DOHH2 (cell line): ENCODE measurements at regions not wholly inside any gene's neighbourhood (a gene's known extent, or its start where the extent isn't known, plus 50 kb on each side); places are given as distances from the start of the nearest gene placed in this dataset.

Source experiments
- H3F3A ChIP-seq: fragments of 200-600 bp; sonication (generic), shearing (Covaris generic); 2 replicates; pipeline ENCODE4 v1.6.0; 2016; ENCODE audit warnings: antibody characterized with exemption, mild to moderate bottlenecking; ENCODE audit not compliant: control insufficient read depth, insufficient read depth
- H3K27ac ChIP-seq: fragments of 200-600 bp; sonication (generic); 2 replicates; pipeline ENCODE4 v1.5.1; 2014; ENCODE audit warnings: low read depth, mild to moderate bottlenecking, low read length, moderate library complexity
- H3K27me3 ChIP-seq: fragments of 200-600 bp; sonication (generic); 2 replicates; pipeline ENCODE4 v1.6.1; 2014; ENCODE audit warnings: mild to moderate bottlenecking, low read length, mixed read lengths; ENCODE audit not compliant: control insufficient read depth
- H3K36me3 ChIP-seq: fragments of 200-600 bp; sonication (generic); 2 replicates; pipeline ENCODE4 v1.6.1; 2014; ENCODE audit warnings: mild to moderate bottlenecking, low read length, moderate library complexity, mixed read lengths; ENCODE audit not compliant: control insufficient read depth
- H3K4me1 ChIP-seq: fragments of 200-600 bp; sonication (generic); 2 replicates; pipeline ENCODE4 v1.6.1; 2014; ENCODE audit warnings: mild to moderate bottlenecking, low read length, mixed read lengths; ENCODE audit not compliant: control insufficient read depth
- H3K4me2 ChIP-seq: fragments of 200-600 bp; sonication (generic); 2 replicates; pipeline ENCODE4 v1.6.0; 2014; ENCODE audit warnings: mild to moderate bottlenecking, low read length, moderate library complexity
- H3K4me3 ChIP-seq: fragments of 200-600 bp; sonication (generic); 2 replicates; pipeline ENCODE4 v1.5.1; 2014; ENCODE audit warnings: mild to moderate bottlenecking, low read length, mixed read lengths
- H3K79me2 ChIP-seq: fragments of 200-600 bp; sonication (generic); 2 replicates; pipeline ENCODE4 v1.6.1; 2014; ENCODE audit warnings: mild to moderate bottlenecking, low read length, mixed read lengths; ENCODE audit not compliant: control insufficient read depth
- H3K9me2 ChIP-seq: fragments of 200-600 bp; sonication (generic); replicated peaks from 2 replicates; pipeline ENCODE4 v1.6.1; 2014; ENCODE audit warnings: mild to moderate bottlenecking, low read length, mixed read lengths; ENCODE audit not compliant: control insufficient read depth
- H3K9me3 ChIP-seq: fragments of 200-600 bp; sonication (generic); 2 replicates; pipeline ENCODE4 v1.6.1; 2014; ENCODE audit warnings: antibody characterized with exemption, low read length, mixed read lengths; ENCODE audit not compliant: control insufficient read depth, insufficient read depth
- H4K20me1 ChIP-seq: fragments of 200-600 bp; sonication (generic); 2 replicates; pipeline ENCODE4 v1.6.0; 2014; ENCODE audit warnings: low read depth, mild to moderate bottlenecking, antibody characterized with exemption, low read length, moderate library complexity; ENCODE audit not compliant: control insufficient read depth, insufficient read depth
- EZH2phosphoT487 ChIP-seq: fragments of 200-600 bp; sonication (generic); IDR thresholded peaks from 2 replicates; pipeline ENCODE4 v1.6.1; 2017; ENCODE audit warnings: borderline replicate concordance, mild to moderate bottlenecking, antibody characterized with exemption, low read length, moderate library complexity, mixed read lengths
- TF ChIP-seq, protein P1 (sequence below): fragments of 200-600 bp; sonication (generic); IDR thresholded peaks from one replicate; pipeline ENCODE4 v1.5.1; 2014; ENCODE audit warnings: antibody characterized with exemption, mild to moderate bottlenecking, low read depth, low read length; ENCODE audit not compliant: poor library complexity, severe bottlenecking

- Histone ChIP-seq H3K27me3 (no peaks in the 10 kb centered on the region), H3K4me1 (no peaks in the 10 kb centered on the region), H3K79me2 (no peaks in the 10 kb centered on the region), H3K9me2 (no peaks in the 10 kb centered on the region), H3K36me3 (no peaks in the 10 kb centered on the region), H3F3A (no peaks in the 10 kb centered on the region), H3K9me3 (no peaks in the 10 kb centered on the region), H3K27ac (no peak overlapping the region), H3K4me3 (no peak overlapping the region), H3K4me2 (no peak overlapping the region), H4K20me1 (no peaks in the 10 kb centered on the region)
- TF ChIP-seq EZH2phosphoT487, result no peak
- TF ChIP-seq, protein P1, sequence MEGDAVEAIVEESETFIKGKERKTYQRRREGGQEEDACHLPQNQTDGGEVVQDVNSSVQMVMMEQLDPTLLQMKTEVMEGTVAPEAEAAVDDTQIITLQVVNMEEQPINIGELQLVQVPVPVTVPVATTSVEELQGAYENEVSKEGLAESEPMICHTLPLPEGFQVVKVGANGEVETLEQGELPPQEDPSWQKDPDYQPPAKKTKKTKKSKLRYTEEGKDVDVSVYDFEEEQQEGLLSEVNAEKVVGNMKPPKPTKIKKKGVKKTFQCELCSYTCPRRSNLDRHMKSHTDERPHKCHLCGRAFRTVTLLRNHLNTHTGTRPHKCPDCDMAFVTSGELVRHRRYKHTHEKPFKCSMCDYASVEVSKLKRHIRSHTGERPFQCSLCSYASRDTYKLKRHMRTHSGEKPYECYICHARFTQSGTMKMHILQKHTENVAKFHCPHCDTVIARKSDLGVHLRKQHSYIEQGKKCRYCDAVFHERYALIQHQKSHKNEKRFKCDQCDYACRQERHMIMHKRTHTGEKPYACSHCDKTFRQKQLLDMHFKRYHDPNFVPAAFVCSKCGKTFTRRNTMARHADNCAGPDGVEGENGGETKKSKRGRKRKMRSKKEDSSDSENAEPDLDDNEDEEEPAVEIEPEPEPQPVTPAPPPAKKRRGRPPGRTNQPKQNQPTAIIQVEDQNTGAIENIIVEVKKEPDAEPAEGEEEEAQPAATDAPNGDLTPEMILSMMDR, result no peak
These were observed 65.9 kb upstream of the ANO1 start for GRCh38 chr11:70012134-70012733.

DNA sequence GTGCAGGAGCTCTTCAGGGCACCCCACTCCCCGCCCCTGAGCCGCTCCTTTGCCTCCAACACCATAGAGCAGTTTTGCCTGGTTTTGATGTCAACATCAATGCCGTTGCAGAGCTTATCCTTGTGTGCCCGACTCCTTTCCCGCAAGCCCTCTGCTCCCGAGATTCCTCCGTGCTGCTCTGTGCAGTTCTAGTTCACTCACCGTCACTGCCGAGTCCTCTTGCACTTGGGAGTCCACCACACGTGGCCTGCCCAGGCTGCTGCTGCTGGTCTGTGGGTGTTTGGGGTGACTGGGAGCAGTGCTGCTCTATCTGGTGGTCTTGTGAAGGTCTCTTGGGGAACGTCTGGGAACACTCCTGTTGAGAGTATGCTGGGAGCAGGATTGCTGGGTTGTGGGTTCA is 63.8 kb upstream of the ANO1 start:
- TF ChIP-seq EZH2phosphoT487, result no peak
- TF ChIP-seq, protein P1, result no peak
- Histone ChIP-seq H3K9me2 (no peaks in the 10 kb centered on the region), H4K20me1 (no peaks in the 10 kb centered on the region), H3K27ac (no peak overlapping the region), H3K4me3 (no peak overlapping the region), H3F3A (no peaks in the 10 kb centered on the region), H3K79me2 (no peaks in the 10 kb centered on the region), H3K36me3 (no peaks in the 10 kb centered on the region), H3K9me3 (no peaks in the 10 kb centered on the region), H3K4me2 (no peak overlapping the region), H3K4me1 (no peaks in the 10 kb centered on the region), H3K27me3 (no peaks in the 10 kb centered on the region)

DNA sequence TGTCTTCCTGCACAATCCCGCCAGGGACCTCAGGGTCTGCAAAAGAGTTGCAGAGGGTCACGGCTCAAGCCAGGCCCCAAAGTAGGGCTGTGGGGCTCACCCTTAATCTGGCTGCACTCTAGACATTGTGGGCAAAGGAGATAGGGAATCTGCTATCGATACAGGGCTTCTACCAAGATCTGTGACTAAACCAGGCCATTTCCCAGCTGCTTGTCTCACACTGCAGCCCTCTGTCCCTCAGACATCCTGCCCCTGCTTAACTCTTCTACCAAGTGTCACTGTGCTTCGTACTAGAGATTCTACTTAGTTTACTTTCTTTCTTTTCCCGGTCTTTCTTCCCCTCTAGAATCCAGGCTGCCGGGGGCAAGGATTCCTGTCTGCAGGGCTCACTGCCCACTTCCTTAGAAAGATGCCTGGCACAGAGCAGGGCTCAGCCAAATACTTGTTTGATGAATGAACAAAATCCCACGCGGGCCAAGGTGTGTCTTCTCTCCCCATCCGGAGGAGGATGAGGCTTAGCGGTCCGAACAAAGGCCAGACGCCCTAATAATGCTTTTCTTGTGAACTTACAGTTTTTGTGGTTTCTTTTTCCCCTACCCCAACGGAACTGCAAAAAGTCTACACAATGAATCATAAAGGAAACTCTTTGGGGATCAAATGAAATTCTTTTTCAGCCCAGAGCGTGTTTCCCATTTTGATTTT is 61.3 kb upstream of the ANO1 start:
- H3K4me2 ChIP-seq, result no peak overlapping the region
- no peaks in the 10 kb centered on the region for H3K79me2 ChIP-seq
- H3F3A ChIP-seq, result no peaks in the 10 kb centered on the region
- H3K27ac ChIP-seq, result no peak overlapping the region
- no peak for TF ChIP-seq EZH2phosphoT487
- TF ChIP-seq, protein P1, result no peak
- no peaks in the 10 kb centered on the region for H3K36me3 ChIP-seq
- no peak overlapping the region for H3K4me3 ChIP-seq
- H4K20me1 ChIP-seq, result no peaks in the 10 kb centered on the region
- H3K9me2 ChIP-seq, result no peaks in the 10 kb centered on the region
- H3K27me3 ChIP-seq, result no peaks in the 10 kb centered on the region
- H3K9me3 ChIP-seq, result no peaks in the 10 kb centered on the region
- no peaks in the 10 kb centered on the region for H3K4me1 ChIP-seq
